ENCODE measurements at regions not wholly inside any gene's neighbourhood (a gene's known extent, or its start where the extent isn't known, plus 50 kb on each side); places are given as distances from the start of the nearest gene placed in this dataset.

- TF ChIP-seq CTCF (IDR thresholded peaks at IDR 0.05): no peak
- no peak for TF ChIP-seq POLR2A (IDR thresholded peaks at IDR 0.05)
- H3K4me3 ChIP-seq: no peak overlapping the region
- H3K36me3 ChIP-seq: no peaks in the 10 kb centered on the region
- no peaks in the 10 kb centered on the region for H3K4me1 ChIP-seq
- no peak overlapping the region for H3K27ac ChIP-seq
- no peaks in the 10 kb centered on the region for H3K9me3 ChIP-seq
- no peaks in the 10 kb centered on the region for H3K27me3 ChIP-seq
- no peak for DNase-seq
Measured at GRCh38 chr12:125299840-125300239, 234.6 kb downstream of the AACS start.

- Histone ChIP-seq H3K27me3 (no peaks in the 10 kb centered on the region), H3K36me3 (no peaks in the 10 kb centered on the region), H3K4me3 (no peak overlapping the region), H3K27ac (no peak overlapping the region), H3K4me1 (no peaks in the 10 kb centered on the region), H3K9me3 (no peaks in the 10 kb centered on the region)
- no peak for DNase-seq
- TF ChIP-seq CTCF (IDR thresholded peaks at IDR 0.05): no peak
- no peak for TF ChIP-seq POLR2A (IDR thresholded peaks at IDR 0.05)
Measured at GRCh38 chr12:125300249-125300648, 235.0 kb downstream of the AACS start.

GRCh38 chr12:125303337-125303736 lies 238.1 kb downstream of the AACS start:
- TF ChIP-seq POLR2A (IDR thresholded peaks at IDR 0.05) (no peak), CTCF (IDR thresholded peaks at IDR 0.05) (no peak)
- H3K27me3 ChIP-seq: no peaks in the 10 kb centered on the region
- H3K27ac ChIP-seq: no peak overlapping the region
- no peak overlapping the region for H3K4me3 ChIP-seq
- no peaks in the 10 kb centered on the region for H3K9me3 ChIP-seq
- no peaks in the 10 kb centered on the region for H3K36me3 ChIP-seq
- no peak for DNase-seq
- H3K4me1 ChIP-seq: no peaks in the 10 kb centered on the region

GRCh38 chr12:125304029-125304428 lies 238.8 kb downstream of the AACS start:
- DNase-seq: no peak
- H3K4me3 ChIP-seq: no peak overlapping the region
- H3K4me1 ChIP-seq: no peaks in the 10 kb centered on the region
- no peaks in the 10 kb centered on the region for H3K36me3 ChIP-seq
- no peaks in the 10 kb centered on the region for H3K9me3 ChIP-seq
- TF ChIP-seq POLR2A (IDR thresholded peaks at IDR 0.05): no peak
- TF ChIP-seq CTCF (IDR thresholded peaks at IDR 0.05): no peak
- H3K27me3 ChIP-seq: no peaks in the 10 kb centered on the region
- no peak overlapping the region for H3K27ac ChIP-seq

- H3K36me3 ChIP-seq: no peaks in the 10 kb centered on the region
- DNase-seq: no peak
- no peaks in the 10 kb centered on the region for H3K4me1 ChIP-seq
- H3K4me3 ChIP-seq: no peak overlapping the region
- TF ChIP-seq CTCF (IDR thresholded peaks at IDR 0.05) (no peak), POLR2A (IDR thresholded peaks at IDR 0.05) (no peak)
- no peaks in the 10 kb centered on the region for H3K27me3 ChIP-seq
- no peaks in the 10 kb centered on the region for H3K9me3 ChIP-seq
- H3K27ac ChIP-seq: no peak overlapping the region
Measured at GRCh38 chr12:125305231-125305630, 240.0 kb downstream of the AACS start.

GRCh38 chr12:125310461-125310860 lies 245.2 kb downstream of the AACS start:
- no peak overlapping the region for H3K4me3 ChIP-seq
- no peaks in the 10 kb centered on the region for H3K9me3 ChIP-seq
- H3K27ac ChIP-seq: no peak overlapping the region
- no peak for TF ChIP-seq POLR2A (IDR thresholded peaks at IDR 0.05)
- no peaks in the 10 kb centered on the region for H3K36me3 ChIP-seq
- DNase-seq: no peak
- H3K27me3 ChIP-seq: no peaks in the 10 kb centered on the region
- H3K4me1 ChIP-seq: no peaks in the 10 kb centered on the region
